T-helper 1 cell treated with Interleukin-12 subunit alpha and Interleukin-12 subunit beta and Interleukin-4 antibody, amounts not matched to agents 30 μg/mL and 1 μg/mL, for 36 hours (primary cell): ENCODE measurements at regions not wholly inside any gene's neighbourhood (a gene's known extent, or its start where the extent isn't known, plus 50 kb on each side); places are given as distances from the start of the nearest gene placed in this dataset.

Experiments used
- H3K27ac Mint-ChIP-seq: one replicate; pipeline ENCODE4 v1.8.0; 2021; ENCODE audit warnings: mild to moderate bottlenecking, mixed read lengths
- H3K27me3 Mint-ChIP-seq: one replicate; pipeline ENCODE4 v1.8.0; 2021; ENCODE audit warnings: low read depth, mixed read lengths
- H3K36me3 Mint-ChIP-seq: one replicate; pipeline ENCODE4 v1.8.0; 2021; ENCODE audit warnings: low read depth, mixed read lengths
- H3K4me1 Mint-ChIP-seq: one replicate; pipeline ENCODE4 v1.8.0; 2021; ENCODE audit warnings: low read depth, mixed read lengths
- H3K4me3 Mint-ChIP-seq: one replicate; pipeline ENCODE4 v1.8.0; 2021; ENCODE audit warnings: mild to moderate bottlenecking, moderate library complexity, mixed read lengths
- H3K9me3 Mint-ChIP-seq: one replicate; pipeline ENCODE4 v1.8.0; 2021; ENCODE audit warnings: mixed read lengths

DNA sequence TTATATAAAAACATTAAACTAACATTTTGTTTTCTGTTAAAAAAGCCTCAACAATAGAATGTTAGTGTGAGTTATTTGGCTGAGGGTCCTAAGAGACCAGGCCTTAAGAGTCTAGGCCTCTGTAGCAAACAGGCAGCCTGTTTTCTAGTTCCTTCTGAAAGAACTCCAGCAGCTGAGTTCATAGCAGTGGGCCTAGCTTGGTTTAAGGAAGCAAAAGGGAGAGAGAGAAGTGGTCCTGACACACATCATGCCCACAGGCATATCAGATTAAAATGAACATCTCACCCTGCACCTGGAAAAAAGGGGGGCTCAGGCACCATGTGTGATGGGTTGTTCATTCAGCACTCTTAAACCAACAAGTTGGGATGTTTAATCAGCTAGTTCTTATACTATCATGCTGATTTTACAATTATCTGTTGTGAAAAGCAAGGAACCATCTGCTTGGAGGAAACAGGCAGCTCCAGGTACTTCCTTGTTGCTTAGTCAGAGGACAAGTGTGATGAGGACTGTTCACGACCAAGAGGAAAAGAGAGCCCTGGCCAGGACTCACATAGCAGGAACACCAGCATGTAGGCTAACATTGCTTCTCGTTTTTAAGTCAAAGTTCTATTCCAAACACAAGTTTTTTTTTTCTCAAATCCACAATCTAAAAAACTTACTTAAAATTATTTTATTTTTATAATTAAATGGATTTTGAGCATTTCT lies 81.3 kb upstream of the FRY start:
- Mint-ChIP-seq H3K4me3 (no peak overlapping the region), H3K36me3 (peaks cover 3% of the 10 kb centered on the region), H3K4me1 (peaks cover 16% of the 10 kb centered on the region), H3K27me3 (peaks cover 3% of the 10 kb centered on the region), H3K27ac (no peak overlapping the region), H3K9me3 (no peaks in the 10 kb centered on the region)

DNA sequence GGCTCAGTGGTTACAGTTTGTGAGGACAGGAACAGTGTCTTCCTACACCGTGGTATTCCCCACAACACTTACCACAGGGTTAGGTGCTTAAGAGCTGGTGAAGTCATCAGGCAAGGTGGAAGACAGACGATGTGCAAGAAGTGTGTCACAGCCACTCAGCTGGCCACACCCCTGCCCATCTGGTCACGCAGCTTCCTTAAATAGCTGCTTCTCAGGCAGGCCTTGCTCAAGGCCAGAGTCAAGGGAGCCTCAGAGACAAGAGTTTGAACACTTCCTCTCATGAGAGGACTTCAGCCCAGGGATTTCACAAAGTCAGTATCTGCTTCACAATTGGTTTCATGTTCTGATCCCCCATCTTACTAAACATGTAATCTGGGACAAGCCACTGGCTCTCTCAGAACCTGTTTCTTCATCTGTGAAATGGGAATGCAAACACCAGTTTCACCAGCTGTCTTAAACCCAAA lies 80.3 kb upstream of the FRY start:
- peaks cover 16% of the 10 kb centered on the region for H3K4me1 Mint-ChIP-seq
- peaks cover 3% of the 10 kb centered on the region for H3K36me3 Mint-ChIP-seq
- H3K27ac Mint-ChIP-seq = peak overlapping the region; percentile 84

DNA sequence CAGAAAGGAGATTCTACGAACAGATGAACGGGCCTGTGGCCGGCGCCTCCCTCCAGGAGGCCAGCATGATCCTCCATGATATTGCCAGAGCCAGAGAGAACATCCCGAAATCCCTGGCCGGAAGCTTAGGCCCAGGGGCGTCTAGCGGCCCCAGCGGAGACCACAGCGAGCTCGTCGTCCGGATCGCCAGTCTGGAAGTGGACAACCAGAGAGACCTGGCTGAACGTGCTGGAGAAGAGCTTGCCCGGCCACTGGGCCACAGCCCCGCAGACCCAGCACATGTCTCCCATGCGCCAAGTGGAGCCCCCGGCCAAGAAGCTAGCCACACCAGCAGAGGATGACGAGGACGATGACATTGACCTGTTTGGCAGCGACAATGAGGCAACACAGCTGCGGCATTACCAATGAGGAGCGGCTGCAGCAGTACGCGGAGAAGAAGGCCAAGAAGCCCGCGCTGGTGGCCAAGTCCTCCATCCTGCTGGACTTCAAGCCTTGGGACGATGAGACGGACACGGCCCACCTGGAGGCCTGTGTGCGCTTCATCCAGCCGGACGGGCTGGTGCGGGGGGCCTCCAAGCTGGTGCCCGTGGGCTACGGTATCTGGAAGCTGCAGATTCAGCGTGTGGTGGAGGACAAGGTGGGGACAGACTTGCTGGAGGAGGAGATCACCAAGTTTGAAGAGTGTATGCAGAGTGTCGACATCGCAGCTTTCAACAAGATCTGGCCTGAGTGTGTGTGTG lies 78.8 kb upstream of the FRY start:
- no peaks in the 10 kb centered on the region for H3K36me3 Mint-ChIP-seq
- peaks cover 19% of the 10 kb centered on the region for H3K4me1 Mint-ChIP-seq
- peaks cover 9% of the 10 kb centered on the region for H3K27me3 Mint-ChIP-seq
- H3K9me3 Mint-ChIP-seq = no peaks in the 10 kb centered on the region
- no peak overlapping the region for H3K27ac Mint-ChIP-seq
- no peak overlapping the region for H3K4me3 Mint-ChIP-seq

More for the DNA sequence above, 80.3 kb upstream of the FRY start:
- Mint-ChIP-seq H3K4me3 (no peak overlapping the region), H3K9me3 (no peaks in the 10 kb centered on the region), H3K27me3 (peaks cover 8% of the 10 kb centered on the region)

DNA sequence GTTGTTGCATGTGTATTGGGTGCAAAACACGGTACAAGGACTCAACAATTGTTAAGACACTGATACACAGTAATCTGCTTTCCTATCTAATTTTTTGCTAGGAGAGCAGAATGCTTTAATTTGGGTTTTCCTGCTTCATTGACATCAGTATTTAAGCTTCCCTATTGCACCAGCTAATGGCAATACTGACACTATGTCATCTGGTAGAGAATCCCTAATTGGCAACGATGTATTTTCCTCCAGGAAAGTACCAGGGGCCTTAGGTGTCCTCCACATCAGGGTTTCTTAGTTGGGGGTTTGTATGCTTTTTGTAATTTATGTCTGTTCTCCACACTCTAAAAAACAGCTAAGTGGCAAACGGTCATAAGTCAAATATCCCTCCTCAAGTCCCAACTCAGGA lies 76.5 kb upstream of the FRY start:
- Mint-ChIP-seq H3K4me3 (no peak overlapping the region), H3K27ac (no peak overlapping the region), H3K27me3 (peaks cover 15% of the 10 kb centered on the region), H3K36me3 (no peaks in the 10 kb centered on the region), H3K9me3 (no peaks in the 10 kb centered on the region), H3K4me1 (peaks cover 21% of the 10 kb centered on the region)

DNA sequence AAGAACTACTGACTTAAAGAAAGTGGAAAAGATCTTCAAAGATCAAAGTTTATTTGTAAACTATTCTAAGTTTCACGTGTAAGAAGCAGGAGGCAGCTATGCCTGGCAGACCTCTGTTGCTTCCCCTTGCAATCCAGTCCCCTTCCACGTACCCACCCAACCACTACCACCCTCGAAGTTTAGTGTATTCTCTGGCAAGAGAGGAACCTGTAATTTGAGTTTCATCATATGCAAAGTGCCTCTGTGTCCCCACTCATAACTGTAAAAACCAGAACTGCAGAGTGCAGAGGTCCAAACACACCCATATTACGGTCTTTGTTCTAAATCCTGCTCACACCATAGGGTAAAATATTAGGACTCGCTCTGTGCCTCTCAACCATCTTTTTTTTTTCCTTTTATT lies 75.8 kb upstream of the FRY start:
- H3K4me1 Mint-ChIP-seq = peaks cover 17% of the 10 kb centered on the region
- no peaks in the 10 kb centered on the region for H3K9me3 Mint-ChIP-seq
- no peaks in the 10 kb centered on the region for H3K36me3 Mint-ChIP-seq
- no peak overlapping the region for H3K4me3 Mint-ChIP-seq
- no peak overlapping the region for H3K27ac Mint-ChIP-seq
- peaks cover 17% of the 10 kb centered on the region for H3K27me3 Mint-ChIP-seq

DNA sequence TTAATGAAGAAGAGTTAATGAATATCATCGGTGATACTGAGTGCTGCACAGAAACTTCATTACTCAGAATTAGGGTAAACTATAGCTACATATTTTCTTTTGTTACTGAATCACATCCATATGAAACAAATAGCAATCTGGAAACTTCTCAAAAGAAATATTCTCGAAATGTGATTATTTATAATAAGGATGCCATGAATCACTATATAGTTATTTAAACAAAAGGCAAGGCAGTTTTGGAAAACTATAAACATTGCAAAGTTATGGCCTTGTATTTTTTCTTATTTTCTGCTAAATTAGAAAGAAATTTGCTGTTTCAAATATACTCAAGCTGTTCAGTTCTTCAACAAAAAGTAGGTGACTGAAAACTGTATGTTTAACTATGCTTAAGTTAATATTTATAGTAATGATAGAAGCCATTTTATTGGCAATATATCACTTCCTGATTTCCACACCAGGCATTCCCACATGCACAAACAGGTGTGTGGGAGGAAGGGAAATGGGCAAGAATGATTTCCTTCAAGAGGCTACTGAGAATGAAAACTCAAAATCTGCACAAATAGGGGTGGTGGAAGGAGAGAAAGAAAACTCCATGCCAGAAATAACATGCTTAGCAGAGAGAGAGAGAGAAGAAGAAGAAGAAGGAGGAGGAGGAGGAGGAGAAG lies 74.5 kb upstream of the FRY start:
- H3K27ac Mint-ChIP-seq = no peak overlapping the region
- H3K9me3 Mint-ChIP-seq = no peaks in the 10 kb centered on the region
- no peak overlapping the region for H3K4me3 Mint-ChIP-seq
- H3K4me1 Mint-ChIP-seq = peaks cover 8% of the 10 kb centered on the region
- H3K27me3 Mint-ChIP-seq = peaks cover 29% of the 10 kb centered on the region
- no peaks in the 10 kb centered on the region for H3K36me3 Mint-ChIP-seq

DNA sequence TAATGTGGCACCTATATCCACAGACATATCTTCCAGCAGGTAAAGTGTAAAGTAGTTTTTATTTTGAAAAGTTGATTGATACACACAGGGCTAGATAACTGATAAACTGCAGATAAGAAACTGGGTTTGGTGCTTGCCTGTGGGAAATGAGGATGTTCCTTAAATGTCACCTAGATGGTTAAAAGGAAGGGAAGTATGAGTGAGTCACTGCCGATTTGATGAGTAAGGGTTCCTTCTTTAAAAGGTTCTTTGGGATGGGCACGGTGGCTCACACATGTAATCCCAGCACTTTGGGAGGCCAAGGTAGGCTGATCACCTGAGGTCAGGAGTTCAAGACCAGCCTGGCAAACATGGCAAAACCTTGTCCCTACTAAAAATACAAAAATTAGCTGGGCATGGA lies 73.8 kb upstream of the FRY start:
- no peaks in the 10 kb centered on the region for H3K36me3 Mint-ChIP-seq
- H3K27me3 Mint-ChIP-seq = peaks cover 33% of the 10 kb centered on the region
- H3K9me3 Mint-ChIP-seq = no peaks in the 10 kb centered on the region
- H3K4me3 Mint-ChIP-seq = no peak overlapping the region
- H3K4me1 Mint-ChIP-seq = peaks cover 6% of the 10 kb centered on the region
- no peak overlapping the region for H3K27ac Mint-ChIP-seq

DNA sequence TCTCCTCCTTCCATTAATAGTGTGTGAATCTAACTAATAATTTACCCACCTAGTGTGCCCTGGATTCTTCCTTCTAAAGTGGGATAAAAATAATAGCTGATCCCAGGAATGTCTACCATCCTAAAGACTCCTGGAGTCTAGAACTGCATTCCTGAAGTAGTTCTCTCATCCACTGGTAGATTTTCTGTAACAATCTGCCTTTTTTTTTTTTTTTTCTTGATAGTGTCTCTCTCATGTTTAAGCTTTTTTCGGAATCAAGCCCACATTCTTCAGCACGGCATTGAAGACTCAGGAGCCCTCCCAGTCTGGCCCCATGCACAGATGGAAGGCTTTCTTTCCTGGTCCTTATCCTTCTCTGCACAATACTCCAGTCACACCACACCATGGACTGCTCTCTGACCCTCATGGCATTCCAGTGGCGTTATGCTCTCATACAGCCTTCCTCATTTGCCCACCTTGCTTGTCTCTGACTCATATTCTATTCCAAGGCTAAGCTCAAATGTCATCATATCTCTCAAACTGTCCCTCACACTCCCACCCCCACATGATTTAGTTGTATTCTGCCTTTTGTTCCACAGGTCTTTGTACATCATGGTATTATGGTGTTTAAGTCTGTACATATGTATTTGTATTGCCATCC lies 68.7 kb upstream of the FRY start:
- peaks cover 49% of the 10 kb centered on the region for H3K27me3 Mint-ChIP-seq
- H3K4me1 Mint-ChIP-seq = peaks cover 7% of the 10 kb centered on the region
- H3K36me3 Mint-ChIP-seq = no peaks in the 10 kb centered on the region
- H3K4me3 Mint-ChIP-seq = no peak overlapping the region
- H3K27ac Mint-ChIP-seq = no peak overlapping the region
- H3K9me3 Mint-ChIP-seq = no peaks in the 10 kb centered on the region

DNA sequence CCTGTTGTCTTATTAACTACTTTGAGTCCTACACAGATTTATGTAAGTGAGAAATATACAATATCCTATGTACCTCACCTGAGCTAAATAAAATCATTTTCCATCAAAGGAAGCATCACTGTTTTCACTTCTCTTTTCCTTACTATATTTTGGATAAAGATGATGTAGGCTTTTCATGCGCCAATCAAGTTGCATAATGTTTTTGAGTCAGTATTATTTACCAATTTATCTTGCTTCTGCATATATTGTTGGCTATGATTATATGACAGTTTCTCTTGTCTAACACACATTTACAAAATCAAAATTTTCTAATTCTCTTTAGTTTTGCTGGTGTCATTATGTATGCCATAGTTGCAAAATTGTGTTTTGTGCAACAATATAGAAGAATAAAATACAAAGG lies 67.9 kb upstream of the FRY start:
- H3K4me3 Mint-ChIP-seq = no peak overlapping the region
- no peak overlapping the region for H3K27ac Mint-ChIP-seq
- peaks cover 49% of the 10 kb centered on the region for H3K27me3 Mint-ChIP-seq
- H3K36me3 Mint-ChIP-seq = no peaks in the 10 kb centered on the region
- H3K9me3 Mint-ChIP-seq = no peaks in the 10 kb centered on the region
- H3K4me1 Mint-ChIP-seq = peaks cover 4% of the 10 kb centered on the region

DNA sequence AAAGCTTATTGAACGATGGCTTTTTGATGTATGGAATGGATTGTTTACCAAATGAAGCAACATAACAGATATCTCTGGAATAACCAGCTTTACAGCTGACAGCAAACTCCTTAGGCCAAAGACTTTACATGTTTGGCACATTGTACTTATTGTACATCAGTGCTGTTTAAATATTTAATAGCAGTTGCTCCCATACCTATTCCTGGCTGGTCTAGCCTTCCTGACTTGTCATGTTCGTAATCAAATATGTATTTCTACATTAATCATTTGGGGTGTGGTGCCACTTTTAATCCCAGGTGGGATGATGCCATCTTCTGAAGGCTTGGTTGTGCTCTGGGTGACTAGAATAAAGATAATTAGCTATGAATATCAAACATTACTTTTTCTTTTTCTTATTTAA lies 67.4 kb upstream of the FRY start:
- Mint-ChIP-seq H3K9me3 (no peaks in the 10 kb centered on the region), H3K27ac (no peak overlapping the region), H3K4me3 (no peak overlapping the region), H3K4me1 (peaks cover 4% of the 10 kb centered on the region), H3K36me3 (no peaks in the 10 kb centered on the region), H3K27me3 (peaks cover 50% of the 10 kb centered on the region)

DNA sequence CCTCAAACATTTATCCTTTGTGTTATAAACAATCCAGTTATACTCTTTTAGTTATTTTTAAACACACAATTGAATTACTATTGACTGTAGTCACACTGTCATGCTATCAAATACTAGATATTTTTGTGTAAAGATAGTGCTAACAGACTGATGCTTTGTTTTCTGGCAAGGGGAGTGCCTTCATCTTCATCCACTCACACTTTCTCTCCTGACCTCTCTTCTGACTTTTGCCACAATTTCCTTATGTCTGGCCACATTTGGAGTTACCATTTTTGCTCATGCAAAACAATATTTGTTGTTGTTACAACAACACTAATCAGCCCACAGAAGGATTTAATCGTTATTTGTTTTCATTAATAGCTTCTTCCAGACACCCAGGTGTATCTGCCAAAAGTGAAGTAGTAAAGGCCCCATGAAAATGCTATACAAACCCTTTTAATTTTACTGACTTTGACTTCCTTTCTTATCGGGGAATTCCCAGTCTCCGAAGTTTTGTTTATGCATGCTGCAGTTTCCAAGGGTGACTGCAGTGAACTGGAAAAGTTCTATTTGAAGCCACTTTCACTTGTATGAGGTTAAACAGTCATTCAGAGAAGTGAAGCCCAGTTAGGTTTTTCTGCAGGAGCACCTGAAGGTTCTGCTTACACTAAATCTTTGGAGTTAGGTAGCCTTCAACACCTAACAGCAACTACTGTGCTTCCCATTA lies 66.1 kb upstream of the FRY start:
- H3K27ac Mint-ChIP-seq = no peak overlapping the region
- H3K4me1 Mint-ChIP-seq = peaks cover 4% of the 10 kb centered on the region
- no peaks in the 10 kb centered on the region for H3K9me3 Mint-ChIP-seq
- H3K36me3 Mint-ChIP-seq = no peaks in the 10 kb centered on the region
- no peak overlapping the region for H3K4me3 Mint-ChIP-seq
- peaks cover 50% of the 10 kb centered on the region for H3K27me3 Mint-ChIP-seq

DNA sequence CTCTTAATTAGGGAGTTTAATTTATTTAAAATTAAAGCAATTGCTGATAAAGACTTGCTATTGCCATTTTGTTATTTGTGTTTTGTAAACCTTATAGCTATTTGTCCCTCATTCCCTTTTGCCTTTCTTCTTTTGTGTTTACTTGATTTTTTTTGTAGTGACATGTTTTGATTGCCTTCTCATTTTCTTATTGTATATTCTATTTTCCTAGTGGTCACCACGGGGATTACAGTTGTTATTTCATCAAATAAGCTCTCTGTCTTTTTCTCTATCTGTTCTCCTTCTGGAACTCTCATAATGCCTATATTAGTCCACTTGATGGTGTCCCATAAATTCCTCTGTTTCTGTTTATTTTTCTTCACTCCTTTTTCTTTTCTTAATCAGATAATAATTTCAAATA lies 64.4 kb upstream of the FRY start:
- Mint-ChIP-seq H3K36me3 (no peaks in the 10 kb centered on the region), H3K9me3 (no peaks in the 10 kb centered on the region), H3K4me3 (no peak overlapping the region), H3K4me1 (peaks cover 4% of the 10 kb centered on the region), H3K27me3 (peaks cover 43% of the 10 kb centered on the region), H3K27ac (no peak overlapping the region)

DNA sequence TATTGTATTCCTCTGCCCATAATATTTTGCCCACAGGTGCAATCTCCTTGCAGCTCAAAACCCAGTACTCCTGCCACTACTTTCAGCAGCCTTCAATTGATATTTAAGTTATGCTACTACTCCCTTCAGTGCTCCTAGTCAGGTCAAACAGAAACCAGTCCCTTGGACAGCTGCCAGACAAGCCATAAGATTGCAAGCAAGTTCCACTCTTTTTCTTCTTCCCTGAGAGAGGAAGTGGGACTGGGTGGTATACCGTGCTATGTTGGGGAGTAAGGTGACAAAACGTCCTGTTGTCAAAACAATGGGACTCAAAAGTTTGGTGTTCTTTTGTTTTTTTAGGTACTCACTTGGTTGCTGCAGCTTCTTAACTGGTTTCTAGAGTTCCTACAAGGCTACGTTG lies 63.1 kb upstream of the FRY start:
- Mint-ChIP-seq H3K36me3 (no peaks in the 10 kb centered on the region), H3K27ac (no peak overlapping the region), H3K4me3 (no peak overlapping the region), H3K27me3 (peaks cover 35% of the 10 kb centered on the region), H3K9me3 (no peaks in the 10 kb centered on the region), H3K4me1 (peaks cover 4% of the 10 kb centered on the region)

DNA sequence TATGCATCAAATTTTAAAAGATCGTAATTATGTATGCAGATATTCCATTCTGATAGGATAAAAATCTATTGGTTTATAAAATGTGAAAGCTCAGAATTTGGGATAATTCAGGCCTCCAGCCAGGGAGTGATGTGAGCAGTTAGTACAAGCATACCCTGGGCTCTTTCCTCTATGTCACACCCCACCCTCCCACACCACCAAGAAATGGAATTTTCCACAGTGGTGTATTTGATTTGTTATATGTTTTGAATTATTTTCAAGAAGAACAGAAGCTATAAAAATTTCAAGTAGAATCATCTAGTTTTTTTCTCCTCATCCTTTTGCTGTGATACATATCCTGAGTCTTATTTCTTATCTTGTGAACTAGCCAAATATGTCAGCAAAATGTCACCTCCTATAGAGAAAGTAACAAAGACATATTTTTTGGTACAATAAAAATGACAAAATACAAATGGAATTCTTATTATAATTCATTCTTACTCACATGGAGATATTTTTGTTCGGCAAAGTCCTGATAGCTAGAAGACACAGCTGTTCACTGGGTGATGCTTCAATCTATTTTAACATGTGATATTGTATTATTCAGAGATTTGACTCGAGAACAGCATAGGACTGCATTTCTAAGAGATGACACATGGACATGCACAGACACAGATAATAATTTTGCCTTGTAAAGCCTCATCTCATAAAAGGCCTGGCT lies 61.2 kb upstream of the FRY start:
- Mint-ChIP-seq H3K4me3 (no peak overlapping the region), H3K36me3 (no peaks in the 10 kb centered on the region), H3K27ac (no peak overlapping the region), H3K27me3 (peaks cover 30% of the 10 kb centered on the region), H3K9me3 (no peaks in the 10 kb centered on the region), H3K4me1 (peaks cover 4% of the 10 kb centered on the region)
